Ovary (tissue), 1 donor: ENCODE measurements at regions not wholly inside any gene's neighbourhood (a gene's known extent, or its start where the extent isn't known, plus 50 kb on each side); places are given as distances from the start of the nearest gene placed in this dataset.

Experiments used
- EP300 ChIP-seq: sonication (generic); formaldehyde crosslinking; IDR thresholded peaks from one replicate; pipeline ENCODE4 v1.6.1; 2017; ENCODE audit warnings: antibody characterized with exemption
- POLR2A ChIP-seq: fragments of 450-650 bp; IDR thresholded peaks from one replicate; pipeline ENCODE4 v1.6.1; 2017; ENCODE audit warnings: antibody characterized with exemption, mild to moderate bottlenecking, moderate library complexity

DNA sequence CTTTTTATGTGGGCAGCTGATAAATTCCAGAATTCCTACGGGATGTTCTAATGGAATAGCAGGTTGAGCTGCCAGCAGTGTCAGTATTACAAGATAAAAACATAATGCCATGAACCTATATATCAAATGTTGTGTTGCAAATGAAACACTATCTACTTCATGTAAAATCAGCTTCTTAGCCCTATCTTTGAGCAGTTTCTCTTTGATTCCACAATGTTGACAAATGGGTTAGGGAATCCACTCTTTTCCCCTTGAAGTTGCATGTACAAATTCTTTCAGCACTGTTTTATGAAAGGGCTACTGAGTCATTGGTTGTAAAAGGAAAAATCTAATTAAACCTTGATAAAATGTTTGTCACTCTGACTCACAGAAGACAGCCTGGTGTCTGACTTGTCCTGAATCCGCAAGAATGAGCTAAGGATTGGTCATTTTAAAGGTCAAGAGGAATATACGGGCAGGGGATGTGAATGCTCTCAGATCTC lies 950.6 kb upstream of the NUDT12 start:
- TF ChIP-seq POLR2A = no peak
- TF ChIP-seq EP300 = no peak
